Activated CD8-positive, alpha-beta memory T cell treated with anti-CD3 and anti-CD28 coated beads, Interleukin-2, amount 10 ng/mL, durations not matched to agents 7 days and 5 days (primary cell): ENCODE measurements at regions not wholly inside any gene's neighbourhood (a gene's known extent, or its start where the extent isn't known, plus 50 kb on each side); places are given as distances from the start of the nearest gene placed in this dataset.
A peak's percentile ranks its signal among the peaks of the same experiment; 100 is the strongest.

Experiments used
- ATAC-seq: fragments of 150-1000 bp; cut with Tn5 transposase; one replicate; pipeline ENCODE4 v1.10.0; 2021; ENCODE audit warnings: moderate library complexity
- CTCF ChIA-PET: fragments of 350-600 bp; sonication (Branson Sonifier 250); formaldehyde crosslinking; loops from one replicate; lab custom pipeline; 2021; ENCODE audit warnings: antibody characterized with exemption; lab: Charles Lee
- DNase-seq: peaks from one replicate; pipeline ENCODE4 v3.0.0-alpha.2; 2020
- H3K27ac Mint-ChIP-seq: one replicate; pipeline ENCODE4 v1.8.0; 2021; ENCODE audit warnings: mild to moderate bottlenecking, mixed read lengths
- H3K27me3 Mint-ChIP-seq: one replicate; pipeline ENCODE4 v1.8.0; 2021; ENCODE audit warnings: mixed read lengths
- H3K36me3 Mint-ChIP-seq: one replicate; pipeline ENCODE4 v1.8.0; 2021; ENCODE audit warnings: mild to moderate bottlenecking, mixed read lengths
- H3K4me1 Mint-ChIP-seq: one replicate; pipeline ENCODE4 v1.8.0; 2021; ENCODE audit warnings: mixed read lengths
- H3K4me3 Mint-ChIP-seq: one replicate; pipeline ENCODE4 v1.8.0; 2021; ENCODE audit warnings: mild to moderate bottlenecking, moderate library complexity, mixed read lengths
- H3K9me3 Mint-ChIP-seq: one replicate; pipeline ENCODE4 v1.8.0; 2022; ENCODE audit warnings: low read depth, mixed read lengths

DNA sequence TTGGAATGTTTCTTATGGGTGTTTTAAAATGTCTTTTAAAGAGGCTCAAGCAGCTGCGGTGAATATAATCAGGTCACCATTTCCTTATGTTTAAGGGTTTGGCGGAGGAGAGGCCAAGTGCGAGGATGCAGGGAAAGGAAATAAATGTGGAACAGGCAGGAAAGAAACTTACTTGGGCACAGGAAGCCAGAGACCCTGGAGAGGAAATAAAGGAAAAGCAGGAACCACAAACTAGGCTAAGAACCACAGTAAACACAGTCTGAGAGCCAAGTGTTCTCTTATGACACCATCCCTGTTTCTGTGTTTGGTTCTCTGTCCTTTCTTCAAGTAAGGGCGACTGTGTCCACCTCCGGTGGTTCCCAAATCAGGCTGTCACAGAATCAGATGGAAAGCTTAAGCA lies 166.5 kb downstream of the C9orf152 start:
- Mint-ChIP-seq H3K4me3 (no peak overlapping the region), H3K36me3 (no peaks in the 10 kb centered on the region), H3K27ac (no peak overlapping the region), H3K4me1 (no peaks in the 10 kb centered on the region), H3K9me3 (no peaks in the 10 kb centered on the region), H3K27me3 (peaks cover 2% of the 10 kb centered on the region)
- no peak for DNase-seq
- CTCF ChIA-PET = no interaction called here
- ATAC-seq = no peak

DNA sequence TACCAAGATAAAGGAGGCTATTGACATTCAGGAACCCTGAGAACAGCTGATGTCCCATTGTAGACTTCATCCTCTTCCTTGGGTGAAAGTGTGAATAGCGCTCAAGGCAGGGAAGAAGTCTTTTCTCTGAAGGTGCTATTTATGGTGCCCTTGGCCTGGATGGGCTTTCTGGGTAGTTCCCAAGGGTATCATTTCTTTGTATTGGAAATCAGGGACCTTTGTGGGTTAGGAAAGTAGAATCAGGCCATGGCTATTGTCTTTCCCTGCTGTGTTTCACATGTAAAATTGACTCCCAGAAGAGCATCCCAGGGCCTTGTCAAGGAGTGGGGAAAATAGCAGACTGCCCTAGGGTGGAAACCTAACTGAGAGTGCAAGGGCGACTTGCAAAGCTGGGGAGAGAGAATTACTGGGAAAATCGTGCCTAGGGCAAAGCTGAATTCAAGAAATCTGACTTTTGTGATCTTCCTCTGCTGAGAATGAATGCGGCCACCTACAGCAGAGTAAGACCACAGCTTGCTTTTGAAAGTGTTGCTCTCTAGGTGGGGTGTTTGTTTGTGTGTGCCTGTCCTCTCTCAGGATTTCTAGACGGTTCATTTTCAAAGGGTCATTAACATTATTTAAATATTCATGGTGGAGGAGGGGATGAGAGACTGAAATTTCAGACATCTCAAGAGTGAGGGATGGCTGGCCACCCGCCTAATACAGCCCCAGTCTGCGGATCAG lies 160.6 kb downstream of the C9orf152 start:
- peaks cover 6% of the 10 kb centered on the region for H3K36me3 Mint-ChIP-seq
- DNase-seq (no peak), ATAC-seq (no peak)
- no peak overlapping the region for H3K27ac Mint-ChIP-seq
- H3K9me3 Mint-ChIP-seq = no peaks in the 10 kb centered on the region
- CTCF ChIA-PET = interaction anchor here (0.9 kb wide), 1 partner anchor 102 kb away, joined by 3 read pairs; no protein-coding TSS in a partner anchor
- H3K4me3 Mint-ChIP-seq = peak overlapping the region; percentile 87
- peaks cover 33% of the 10 kb centered on the region for H3K27me3 Mint-ChIP-seq
- peaks cover 34% of the 10 kb centered on the region for H3K4me1 Mint-ChIP-seq

GRCh38 chr9:110047955-110048402 lies 160.0 kb downstream of the C9orf152 start:
- no peak for DNase-seq
- peak overlapping the region; percentile 75 for H3K27ac Mint-ChIP-seq
- no peaks in the 10 kb centered on the region for H3K9me3 Mint-ChIP-seq
- H3K36me3 Mint-ChIP-seq = peaks cover 6% of the 10 kb centered on the region
- peaks cover 36% of the 10 kb centered on the region for H3K4me1 Mint-ChIP-seq
- ATAC-seq = peak; percentile 48
- CTCF ChIA-PET = interaction anchor here (0.9 kb wide), 1 partner anchor 103 kb away, joined by 3 read pairs; no protein-coding TSS in a partner anchor
- peak overlapping the region; percentile 87 for H3K4me3 Mint-ChIP-seq
- H3K27me3 Mint-ChIP-seq = peaks cover 32% of the 10 kb centered on the region

DNA sequence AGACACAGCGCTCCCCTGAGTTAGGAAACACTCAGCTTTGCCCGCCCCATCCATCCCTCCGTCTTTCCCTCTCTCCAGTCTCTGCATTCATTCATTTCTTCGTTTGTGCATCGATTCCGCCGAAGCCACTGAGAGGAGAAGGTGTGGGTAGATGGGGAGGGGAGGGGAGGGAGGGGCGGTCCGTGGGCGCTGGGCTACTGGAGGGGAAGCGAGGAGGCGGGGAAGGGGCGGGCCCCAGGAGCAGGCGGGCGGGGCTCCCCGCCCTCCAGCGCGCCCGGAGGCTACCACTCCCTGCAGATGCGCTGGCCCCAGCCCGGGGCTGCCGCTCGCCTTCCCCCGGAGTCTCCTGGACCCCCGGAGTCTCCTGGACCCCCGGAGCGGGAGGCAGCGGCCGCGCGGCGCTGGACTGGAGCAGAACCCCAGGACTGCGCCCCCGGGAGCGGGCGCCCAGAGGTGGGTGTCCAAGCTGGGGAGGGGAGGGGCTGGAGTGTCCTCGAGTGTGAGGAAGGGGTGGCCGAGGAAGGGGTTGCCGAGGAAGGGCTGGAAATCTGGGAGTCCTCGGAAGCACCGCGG lies 159.5 kb downstream of the C9orf152 start:
- peak overlapping the region; percentile 87 for H3K4me3 Mint-ChIP-seq
- H3K27ac Mint-ChIP-seq = peak overlapping the region; percentile 75
- H3K9me3 Mint-ChIP-seq = no peaks in the 10 kb centered on the region
- peaks cover 36% of the 10 kb centered on the region for H3K4me1 Mint-ChIP-seq
- DNase-seq (peak; percentile 80), ATAC-seq (peak; percentile 93)
- H3K36me3 Mint-ChIP-seq = peaks cover 7% of the 10 kb centered on the region
- CTCF ChIA-PET = interaction anchor here (1.1 kb wide), 1 partner anchor 108 kb away, joined by 3 read pairs; no protein-coding TSS in a partner anchor
- peaks cover 31% of the 10 kb centered on the region for H3K27me3 Mint-ChIP-seq

GRCh38 chr9:110048976-110049698 lies 158.8 kb downstream of the C9orf152 start:
- peaks cover 31% of the 10 kb centered on the region for H3K27me3 Mint-ChIP-seq
- DNase-seq (peak; percentile 41), ATAC-seq (peak; percentile 16)
- CTCF ChIA-PET = interaction anchor here (1.1 to 1.4 kb wide), 2 partner anchors 105 to 108 kb away, joined by 3 read pairs; no protein-coding TSS in a partner anchor
- peaks cover 10% of the 10 kb centered on the region for H3K36me3 Mint-ChIP-seq
- H3K4me1 Mint-ChIP-seq = peaks cover 36% of the 10 kb centered on the region
- H3K4me3 Mint-ChIP-seq = peak overlapping the region; percentile 87
- H3K27ac Mint-ChIP-seq = peak overlapping the region; percentile 85
- H3K9me3 Mint-ChIP-seq = no peaks in the 10 kb centered on the region

GRCh38 chr9:110049699-110050450 lies 158.1 kb downstream of the C9orf152 start:
- DNase-seq (peak; percentile 40), ATAC-seq (peak; percentile 11)
- CTCF ChIA-PET = interaction anchor here (1.1 to 1.4 kb wide), 2 partner anchors 104 to 107 kb away, joined by 3 read pairs; no protein-coding TSS in a partner anchor
- Mint-ChIP-seq H3K4me1 (peaks cover 36% of the 10 kb centered on the region), H3K27me3 (peaks cover 31% of the 10 kb centered on the region), H3K27ac (peak overlapping the region; percentile 85), H3K9me3 (no peaks in the 10 kb centered on the region), H3K4me3 (peak overlapping the region; percentile 87), H3K36me3 (peaks cover 10% of the 10 kb centered on the region)

- DNase-seq (peak; percentile 60), ATAC-seq (peak; percentile 51)
- Mint-ChIP-seq H3K27me3 (peaks cover 31% of the 10 kb centered on the region), H3K4me3 (peak overlapping the region; percentile 87), H3K27ac (peak overlapping the region; percentile 85), H3K4me1 (peaks cover 38% of the 10 kb centered on the region), H3K36me3 (peaks cover 10% of the 10 kb centered on the region), H3K9me3 (no peaks in the 10 kb centered on the region)
- CTCF ChIA-PET = interaction anchor here (0.8 to 2.1 kb wide), 3 partner anchors 11 to 147 kb away, joined by 3 to 7 read pairs (median 4); no protein-coding TSS in a partner anchor
These were observed 157.0 kb downstream of the C9orf152 start for GRCh38 chr9:110050925-110051355.

GRCh38 chr9:110056062-110056461 lies 151.9 kb downstream of the C9orf152 start:
- Mint-ChIP-seq H3K9me3 (no peaks in the 10 kb centered on the region), H3K36me3 (peaks cover 7% of the 10 kb centered on the region), H3K27ac (no peak overlapping the region), H3K27me3 (no peaks in the 10 kb centered on the region), H3K4me3 (no peak overlapping the region), H3K4me1 (peaks cover 12% of the 10 kb centered on the region)
- CTCF ChIA-PET = interaction anchor here (0.9 to 1.8 kb wide), 2 partner anchors 101 to 169 kb away, joined by 4 read pairs; no protein-coding TSS in a partner anchor
- no peak for ATAC-seq
- no peak for DNase-seq

GRCh38 chr9:110058304-110058953 lies 149.5 kb downstream of the C9orf152 start:
- DNase-seq (peak; percentile 57), ATAC-seq (no peak)
- Mint-ChIP-seq H3K4me3 (no peak overlapping the region), H3K27me3 (no peaks in the 10 kb centered on the region), H3K9me3 (no peaks in the 10 kb centered on the region), H3K27ac (no peak overlapping the region), H3K36me3 (peaks cover 3% of the 10 kb centered on the region), H3K4me1 (peaks cover 4% of the 10 kb centered on the region)
- CTCF ChIA-PET = interaction anchor here (0.7 to 2.8 kb wide), 5 partner anchors 85 to 157 kb away, joined by 3 to 18 read pairs (median 3); no protein-coding TSS in a partner anchor

DNA sequence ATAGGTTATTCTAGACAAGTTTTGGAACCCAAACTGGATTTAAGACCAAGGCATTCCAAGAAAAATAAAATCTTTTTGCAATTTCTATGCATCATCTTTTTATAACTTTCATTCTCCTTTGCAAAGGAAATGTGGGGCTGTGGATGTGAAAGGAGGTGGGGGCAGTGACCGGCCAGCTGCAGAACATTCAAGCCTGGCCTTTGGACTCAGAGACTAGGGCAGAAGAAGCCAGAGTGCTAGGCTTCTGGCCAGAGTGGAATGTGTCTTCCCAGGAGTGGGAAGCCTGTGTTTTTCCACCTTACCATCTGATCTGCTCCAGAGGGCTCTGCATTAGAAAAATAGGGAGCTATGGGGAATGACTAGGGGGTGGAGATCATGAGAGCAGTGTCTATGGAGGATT lies 148.5 kb downstream of the C9orf152 start:
- CTCF ChIA-PET = interaction anchor here (0.8 to 2.8 kb wide), 4 partner anchors 84 to 158 kb away, joined by 3 to 18 read pairs (median 4); no protein-coding TSS in a partner anchor

DNA sequence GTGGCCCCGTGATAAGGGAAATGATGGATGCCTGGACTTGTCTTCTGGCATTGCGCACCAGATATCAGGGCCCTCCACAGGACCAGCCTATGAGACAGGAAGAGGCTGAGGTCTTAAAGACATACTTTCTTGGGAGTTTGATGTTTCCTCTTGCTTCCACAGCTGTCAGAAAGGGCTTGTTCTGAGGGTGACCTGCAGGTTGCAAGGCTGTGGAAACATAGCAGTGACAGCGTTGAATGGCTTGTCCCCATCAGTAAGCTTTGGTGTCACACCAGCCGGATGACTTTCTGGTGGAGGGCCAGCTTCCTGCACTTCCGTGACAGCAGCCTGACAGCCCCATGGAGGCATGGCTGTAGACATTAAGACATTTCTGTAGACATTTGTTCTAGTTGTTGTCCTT lies 143.2 kb downstream of the C9orf152 start:
- DNase-seq (no peak), ATAC-seq (no peak)
- peaks cover 3% of the 10 kb centered on the region for H3K4me1 Mint-ChIP-seq
- no peaks in the 10 kb centered on the region for H3K36me3 Mint-ChIP-seq
- CTCF ChIA-PET = interaction anchor here (0.6 kb wide), 1 partner anchor 107 kb away, joined by 3 read pairs; no protein-coding TSS in a partner anchor
- H3K4me3 Mint-ChIP-seq = no peak overlapping the region
- no peaks in the 10 kb centered on the region for H3K9me3 Mint-ChIP-seq
- no peaks in the 10 kb centered on the region for H3K27me3 Mint-ChIP-seq
- H3K27ac Mint-ChIP-seq = no peak overlapping the region

More for the DNA sequence above, 148.5 kb downstream of the C9orf152 start:
- DNase-seq (no peak), ATAC-seq (no peak)
- no peak overlapping the region for H3K4me3 Mint-ChIP-seq
- no peaks in the 10 kb centered on the region for H3K27me3 Mint-ChIP-seq
- no peaks in the 10 kb centered on the region for H3K9me3 Mint-ChIP-seq
- no peak overlapping the region for H3K27ac Mint-ChIP-seq
- H3K36me3 Mint-ChIP-seq = no peaks in the 10 kb centered on the region
- H3K4me1 Mint-ChIP-seq = peaks cover 4% of the 10 kb centered on the region

DNA sequence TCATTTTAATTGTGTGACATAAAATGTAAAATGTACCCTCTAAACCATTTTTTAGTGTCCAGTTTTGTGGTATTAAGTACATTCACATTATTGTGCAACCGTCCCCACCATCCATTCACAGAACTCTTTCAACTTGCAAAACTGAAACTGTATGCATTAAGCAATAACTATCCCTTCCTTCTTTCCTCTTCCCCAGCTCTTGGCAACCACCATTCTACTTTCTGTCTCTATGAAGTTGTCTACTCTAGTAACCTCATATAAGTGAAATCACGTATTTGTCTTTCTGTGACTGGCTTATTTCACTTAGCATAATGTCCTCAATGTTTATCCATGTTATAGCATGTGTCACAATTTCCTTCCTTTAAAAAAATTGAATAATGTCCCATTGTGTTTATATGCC lies 142.4 kb downstream of the C9orf152 start:
- no peak overlapping the region for H3K4me3 Mint-ChIP-seq
- peaks cover 3% of the 10 kb centered on the region for H3K4me1 Mint-ChIP-seq
- CTCF ChIA-PET = no interaction called here
- DNase-seq (no peak), ATAC-seq (no peak)
- no peak overlapping the region for H3K27ac Mint-ChIP-seq
- no peaks in the 10 kb centered on the region for H3K9me3 Mint-ChIP-seq
- no peaks in the 10 kb centered on the region for H3K36me3 Mint-ChIP-seq
- no peaks in the 10 kb centered on the region for H3K27me3 Mint-ChIP-seq
